DND-41 (cell line): ENCODE measurements at regions not wholly inside any gene's neighbourhood (a gene's known extent, or its start where the extent isn't known, plus 50 kb on each side); places are given as distances from the start of the nearest gene placed in this dataset.

ENCODE experiments used
- CTCF ChIP-seq: IDR thresholded peaks from 2 replicates; pipeline ENCODE4 v1.5.1; 2012; ENCODE audit warnings: borderline replicate concordance, low read length, moderate library complexity, mild to moderate bottlenecking; ENCODE audit not compliant: poor library complexity, severe bottlenecking; ENCODE audit errors: extremely low read depth
- EZH2 ChIP-seq: IDR thresholded peaks from 3 replicates; pipeline ENCODE4 v1.6.1; 2012; ENCODE audit warnings: borderline replicate concordance, low read depth, mild to moderate bottlenecking, moderate library complexity, low read length, inconsistent platforms; ENCODE audit not compliant: severe bottlenecking

DNA sequence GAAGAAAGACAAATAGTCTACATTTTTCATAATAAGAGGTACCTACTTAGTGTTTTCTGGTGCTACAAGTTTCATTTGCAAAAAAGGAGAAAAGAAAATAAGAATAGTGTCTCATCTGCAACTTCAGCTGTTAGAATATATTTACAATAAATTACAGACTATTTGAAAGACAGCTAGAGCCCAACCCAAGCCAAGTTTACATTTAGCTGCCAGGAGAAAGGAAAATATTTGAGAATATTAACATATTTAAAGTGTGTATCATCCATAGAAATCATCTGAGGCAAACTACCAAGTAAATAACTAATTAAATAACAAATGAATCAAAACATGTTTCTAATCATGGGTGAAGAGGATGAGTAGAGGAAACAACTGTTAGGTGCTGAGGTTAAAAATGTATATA lies 209.2 kb upstream of the ZSWIM2 start:
- no peak for TF ChIP-seq CTCF
- no peak for TF ChIP-seq EZH2
